IMR-90 (cell line): ENCODE measurements at regions not wholly inside any gene's neighbourhood (a gene's known extent, or its start where the extent isn't known, plus 50 kb on each side); places are given as distances from the start of the nearest gene placed in this dataset.

Source experiments
- ATAC-seq: fragments of 200-7000 bp; cut with Tn5 transposase; 2 replicates; pipeline ENCODE4 v1.9.1; 2020; ENCODE audit warnings: low read depth, mild to moderate bottlenecking, moderate library complexity
- BruUV-seq: library from RNA; stranded (reverse); fragments of 400-500 nt; replicated peaks from 2 replicates; lab custom pipeline; 2021; lab: Mats Ljungman, UMichigan
- CTCF ChIA-PET: fragments of 300-600 bp; formaldehyde crosslinking; extraction: SDS; loops from one replicate; lab custom pipeline; 2021; ENCODE audit warnings: antibody characterized with exemption; lab: Yijun Ruan, JAX
- POLR2A ChIA-PET: fragments of 300-600 bp; sonication (Branson Sonifier 250); formaldehyde crosslinking; loops from one replicate; lab custom pipeline; 2022; ENCODE audit warnings: antibody characterized with exemption; ENCODE audit not compliant: unreplicated experiment; lab: Charles Lee
- DNase-seq: peaks from one replicate; pipeline ENCODE4 v3.0.0; 2013
- H2AFZ ChIP-seq: replicated peaks from 2 replicates; pipeline ENCODE3; 2013; ENCODE audit warnings: low read length, mild to moderate bottlenecking; ENCODE audit not compliant: poor library complexity
- H2AK5ac ChIP-seq: 2 replicates; pipeline ENCODE4 v1.6.1; 2013; ENCODE audit warnings: low read depth, low read length, inconsistent platforms
- H2AK9ac ChIP-seq: replicated peaks from 2 replicates; pipeline ENCODE3; 2013; ENCODE audit warnings: mild to moderate bottlenecking, low read depth, low read length, moderate library complexity; ENCODE audit not compliant: poor library complexity
- H2BK120ac ChIP-seq: 2 replicates; pipeline ENCODE4 v1.6.1; 2013; ENCODE audit warnings: low read depth, low read length, inconsistent platforms
- H2BK15ac ChIP-seq: 3 replicates; pipeline ENCODE4 v1.6.1; 2013; ENCODE audit warnings: low read depth, low read length, inconsistent platforms
- H2BK20ac ChIP-seq: 2 replicates; pipeline ENCODE4 v1.6.1; 2013; ENCODE audit warnings: low read depth, mild to moderate bottlenecking, inconsistent platforms, low read length, moderate library complexity
- H2BK5ac ChIP-seq: 2 replicates; pipeline ENCODE4 v1.6.1; 2013; ENCODE audit warnings: mild to moderate bottlenecking, low read depth, low read length, inconsistent platforms; ENCODE audit not compliant: poor library complexity, severe bottlenecking
- H3K14ac ChIP-seq: replicated peaks from 2 replicates; pipeline ENCODE4 v1.6.1; 2013; ENCODE audit warnings: low read depth, low read length, inconsistent platforms
- H3K18ac ChIP-seq: 2 replicates; pipeline ENCODE4 v1.6.1; 2013; ENCODE audit warnings: low read depth, low read length, control low read depth
- H3K23ac ChIP-seq: 2 replicates; pipeline ENCODE4 v1.6.1; 2013; ENCODE audit warnings: low read depth, low read length, inconsistent platforms
- H3K27ac ChIP-seq: 2 replicates; pipeline ENCODE4 v1.5.1; 2013; ENCODE audit warnings: mild to moderate bottlenecking, control low read depth, low read length; ENCODE audit not compliant: insufficient read depth
- H3K27me3 ChIP-seq: 2 replicates; pipeline ENCODE4 v1.6.1; 2013; ENCODE audit warnings: low read length; ENCODE audit not compliant: control insufficient read depth, insufficient read depth
- H3K36me3 ChIP-seq: 2 replicates; pipeline ENCODE4 v1.6.1; 2013; ENCODE audit warnings: low read length, mixed read lengths; ENCODE audit not compliant: control insufficient read depth, insufficient read depth
- H3K4ac ChIP-seq: 2 replicates; pipeline ENCODE4 v1.6.1; 2013; ENCODE audit warnings: low read depth, low read length, inconsistent platforms
- H3K4me1 ChIP-seq: 2 replicates; pipeline ENCODE4 v1.6.1; 2013; ENCODE audit warnings: low read length, mixed read lengths; ENCODE audit not compliant: control insufficient read depth, insufficient read depth
- H3K4me2 ChIP-seq: 2 replicates; pipeline ENCODE4 v1.6.1; 2013; ENCODE audit warnings: low read depth, mild to moderate bottlenecking, control low read depth, low read length, moderate library complexity
- H3K4me3 ChIP-seq: 2 replicates; pipeline ENCODE4 v1.5.1; 2013; ENCODE audit warnings: low read depth, mild to moderate bottlenecking, control low read depth, low read length, moderate library complexity; ENCODE audit not compliant: insufficient read depth
- H3K56ac ChIP-seq: 2 replicates; pipeline ENCODE4 v1.6.1; 2013; ENCODE audit warnings: low read length, inconsistent platforms; ENCODE audit not compliant: insufficient read depth; ENCODE audit errors: extremely low read depth
- H3K79me1 ChIP-seq, 2 experiments: 2 replicates each; pipeline ENCODE4 v1.6.1; 2013; ENCODE audit warnings: low read length in 2 of 2, inconsistent platforms in 1 of 2, low read depth in 1 of 2
- H3K9ac ChIP-seq: 2 replicates; pipeline ENCODE4 v1.6.1; 2013; ENCODE audit warnings: low read depth, low read length, control low read depth
- H3K9me1 ChIP-seq: 2 replicates; pipeline ENCODE4 v1.6.1; 2013; ENCODE audit warnings: low read length, inconsistent platforms; ENCODE audit not compliant: insufficient read depth
- H3K9me3 ChIP-seq: 2 replicates; pipeline ENCODE4 v1.6.1; 2013; ENCODE audit warnings: low read length; ENCODE audit not compliant: control insufficient read depth, insufficient read depth
- H4K20me1 ChIP-seq: 2 replicates; pipeline ENCODE4 v1.6.1; 2013; ENCODE audit warnings: low read length, inconsistent platforms; ENCODE audit not compliant: insufficient read depth
- H4K5ac ChIP-seq: 2 replicates; pipeline ENCODE4 v1.6.1; 2013; ENCODE audit warnings: mild to moderate bottlenecking, low read depth, low read length, control low read depth
- H4K8ac ChIP-seq, 2 experiments: 2 replicates each; pipeline ENCODE4 v1.6.1; 2013; ENCODE audit warnings: low read depth in 2 of 2, low read length in 2 of 2, control low read depth in 1 of 2, inconsistent platforms in 1 of 2
- H4K91ac ChIP-seq: 2 replicates; pipeline ENCODE4 v1.6.1; 2013; ENCODE audit warnings: low read depth, low read length, inconsistent platforms; ENCODE audit not compliant: insufficient read depth
- BHLHE40 ChIP-seq: fragments of 150-350 bp; IDR thresholded peaks from 2 replicates; pipeline ENCODE4 v1.6.1; 2016; ENCODE audit warnings: mild to moderate bottlenecking, low read depth, low read length
- CTCF ChIP-seq: conservative IDR thresholded peaks from 2 replicates; pipeline ENCODE4 v1.5.1; 2012; ENCODE audit warnings: mild to moderate bottlenecking, low read depth, low read length, improper control_type of control experiment
- MAFK ChIP-seq: IDR thresholded peaks from 2 replicates; pipeline ENCODE4 v1.6.1; 2012; ENCODE audit warnings: low read depth, low read length, improper control_type of control experiment
- MXI1 ChIP-seq: IDR thresholded peaks from 2 replicates; pipeline ENCODE4 v1.6.1; 2012; ENCODE audit warnings: low read depth, mild to moderate bottlenecking, low read length, moderate library complexity, borderline replicate concordance
- POLR2A ChIP-seq: IDR thresholded peaks from 2 replicates; pipeline ENCODE4 v1.6.1; 2012; ENCODE audit warnings: mild to moderate bottlenecking, low read depth, low read length
- RCOR1 ChIP-seq: IDR thresholded peaks from 2 replicates; pipeline ENCODE4 v1.6.1; 2012; ENCODE audit warnings: mild to moderate bottlenecking, low read length, improper control_type of control experiment; ENCODE audit not compliant: insufficient replicate concordance
- RFX5 ChIP-seq: IDR thresholded peaks from 2 replicates; pipeline ENCODE4 v1.8.0; 2012; ENCODE audit warnings: low read depth, mild to moderate bottlenecking, low read length, moderate library complexity
- SMC3 ChIP-seq: fragments of 150-350 bp; IDR thresholded peaks from 2 replicates; pipeline ENCODE4 v1.6.1; 2016; ENCODE audit warnings: low read depth, mild to moderate bottlenecking, antibody characterized with exemption, low read length, moderate library complexity
- WGBS, 2 experiments: methylation state at CpG; one replicate each; pipeline versions ENCODE4 v1.1.5 to v1.1.7; 2013; ENCODE audit warnings: missing lambda C conversion rate in 2 of 2; ENCODE audit not compliant: insufficient read length in 1 of 2; ENCODE audit errors: extremely low coverage in 2 of 2; 5-methylcytosine and 5-hydroxymethylcytosine counted together
- dilution Hi-C: fragments of 300-500 bp; cut with HindIII; formaldehyde crosslinking; loops from one replicate; pipeline ENCODE4 v1.14.3; 2018; ENCODE audit warnings: low sequenced_read_pairs; ENCODE audit not compliant: unreplicated experiment
- in situ Hi-C: fragments of 300-500 bp; cut with MboI; formaldehyde crosslinking; loops from 3 replicates; pipeline ENCODE4 v1.14.3; 2019; ENCODE audit warnings: low sequenced_read_pairs, inconsistent platforms, mixed read lengths
- intact Hi-C: fragments of 100-400 bp; cut with micrococcal nuclease; formaldehyde crosslinking; loops from 2 replicates; pipeline ENCODE4 v1.10.0; 2022
- TF ChIP-seq, protein P1 (sequence below): fragments of 150-350 bp; IDR thresholded peaks from 2 replicates; pipeline ENCODE4 v1.6.1; 2016; ENCODE audit warnings: low read depth, mild to moderate bottlenecking, low read length, moderate library complexity, borderline replicate concordance

DNA sequence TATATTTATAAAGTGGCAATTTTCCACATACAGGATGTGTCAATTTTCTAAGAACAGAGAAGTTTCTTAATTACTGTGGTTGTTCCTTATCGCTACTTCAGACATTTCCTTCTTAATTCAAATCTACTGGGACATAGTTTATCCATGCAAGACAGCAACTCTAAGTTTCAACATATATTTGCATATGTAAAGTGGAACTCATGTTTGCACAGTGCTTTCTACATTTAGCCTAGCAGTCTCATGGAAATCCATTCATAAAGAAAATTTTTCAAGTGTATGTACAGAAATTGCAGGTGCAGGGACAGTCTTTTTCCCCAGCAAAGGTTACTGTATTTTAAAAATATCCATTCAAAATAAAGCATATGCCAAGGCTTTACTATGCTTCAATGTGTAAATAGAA lies 956.7 kb upstream of the SEL1L start:
- no peak overlapping the region for H3K4me2 ChIP-seq
- CTCF ChIA-PET, result no interaction called here
- no peak overlapping the region for H4K8ac ChIP-seq
- no peak overlapping the region for H3K18ac ChIP-seq
- no peaks in the 10 kb centered on the region for H3K9me1 ChIP-seq
- H4K5ac ChIP-seq, result no peak overlapping the region
- H2AK5ac ChIP-seq, result no peak overlapping the region
- H3K56ac ChIP-seq, result no peak overlapping the region
- no peak overlapping the region for H4K91ac ChIP-seq
- TF ChIP-seq RFX5 (no peak), SMC3 (no peak), BHLHE40 (no peak), RCOR1 (no peak), CTCF (no peak), MXI1 (no peak), MAFK (no peak), POLR2A (no peak)
- TF ChIP-seq, protein P1, sequence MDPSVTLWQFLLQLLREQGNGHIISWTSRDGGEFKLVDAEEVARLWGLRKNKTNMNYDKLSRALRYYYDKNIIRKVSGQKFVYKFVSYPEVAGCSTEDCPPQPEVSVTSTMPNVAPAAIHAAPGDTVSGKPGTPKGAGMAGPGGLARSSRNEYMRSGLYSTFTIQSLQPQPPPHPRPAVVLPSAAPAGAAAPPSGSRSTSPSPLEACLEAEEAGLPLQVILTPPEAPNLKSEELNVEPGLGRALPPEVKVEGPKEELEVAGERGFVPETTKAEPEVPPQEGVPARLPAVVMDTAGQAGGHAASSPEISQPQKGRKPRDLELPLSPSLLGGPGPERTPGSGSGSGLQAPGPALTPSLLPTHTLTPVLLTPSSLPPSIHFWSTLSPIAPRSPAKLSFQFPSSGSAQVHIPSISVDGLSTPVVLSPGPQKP, result no peak
- H2BK120ac ChIP-seq, result no peak overlapping the region
- intact Hi-C loops (no loop called here), in situ Hi-C loops (no loop called here), dilution Hi-C loops (no loop called here)
- no peak for DNase-seq
- no peaks in the 10 kb centered on the region for H4K20me1 ChIP-seq
- H2BK20ac ChIP-seq, result no peak overlapping the region
- no peak overlapping the region for H3K9ac ChIP-seq
- no peak overlapping the region for H2BK5ac ChIP-seq
- H2AK9ac ChIP-seq, result no peak overlapping the region
- H3K27ac ChIP-seq, result no peak overlapping the region
- H3K9me3 ChIP-seq, result 0 out of 2 replicates have a peak, but pooled peaks cover 3% of the 10 kb centered on the region
- H3K14ac ChIP-seq, result no peak overlapping the region
- POLR2A ChIA-PET, result no interaction called here
- H3K23ac ChIP-seq, result no peak overlapping the region
- BruUV-seq, result no TSS peak
- H2BK15ac ChIP-seq, result no peak overlapping the region
- H3K79me1 ChIP-seq, result no peaks in the 10 kb centered on the region
- no CpG with 5 or more reads among the region's 1 CpG for WGBS, 2 experiments
- no peak for ATAC-seq
- H3K27me3 ChIP-seq, result no peaks in the 10 kb centered on the region
- no peak overlapping the region for H3K4me3 ChIP-seq
- H3K4ac ChIP-seq, result no peak overlapping the region
- no peaks in the 10 kb centered on the region for H3K4me1 ChIP-seq
- no peaks in the 10 kb centered on the region for H3K36me3 ChIP-seq
- no peak overlapping the region for H2AFZ ChIP-seq
